GM12865 (cell line): ENCODE measurements at regions not wholly inside any gene's neighbourhood (a gene's known extent, or its start where the extent isn't known, plus 50 kb on each side); places are given as distances from the start of the nearest gene placed in this dataset.

ENCODE experiments used
- DNase-seq: peaks from one replicate; pipeline ENCODE4 v3.0.0; 2010; ENCODE audit warnings: low read depth
- H3K4me3 ChIP-seq: 2 replicates; pipeline ENCODE4 v1.5.1; 2011; ENCODE audit warnings: mild to moderate bottlenecking, low read depth, low read length, control low read depth
- CTCF ChIP-seq: IDR thresholded peaks from 2 replicates; pipeline ENCODE4 v1.5.1; 2011; ENCODE audit warnings: low read length, control low read depth, low read depth, inconsistent platforms; ENCODE audit not compliant: insufficient read depth; ENCODE audit errors: missing control alignments

GRCh38 chr6:145271577-145271976 lies 463.7 kb downstream of the EPM2A start:
- no peak for TF ChIP-seq CTCF
- no peak for DNase-seq
- H3K4me3 ChIP-seq = no peak overlapping the region

GRCh38 chr6:145272246-145272645 lies 463.1 kb downstream of the EPM2A start:
- no peak for DNase-seq
- H3K4me3 ChIP-seq = no peak overlapping the region
- no peak for TF ChIP-seq CTCF

- no peak for TF ChIP-seq CTCF
- no peak for DNase-seq
- no peak overlapping the region for H3K4me3 ChIP-seq
Measured at GRCh38 chr6:145273136-145273535, 462.2 kb downstream of the EPM2A start.

- TF ChIP-seq CTCF = no peak
- no peak overlapping the region for H3K4me3 ChIP-seq
Measured at GRCh38 chr6:145274083-145274482, 461.2 kb downstream of the EPM2A start.

GRCh38 chr6:145275019-145275418 lies 460.3 kb downstream of the EPM2A start:
- TF ChIP-seq CTCF = no peak
- no peak overlapping the region for H3K4me3 ChIP-seq
- no peak for DNase-seq

More at GRCh38 chr6:145274083-145274482, 461.2 kb downstream of the EPM2A start:
- no peak for DNase-seq

- no peak for TF ChIP-seq CTCF
- DNase-seq = no peak
- no peak overlapping the region for H3K4me3 ChIP-seq
Measured at GRCh38 chr6:145275787-145276186, 459.5 kb downstream of the EPM2A start.

GRCh38 chr6:145276756-145277155 lies 458.6 kb downstream of the EPM2A start:
- DNase-seq = no peak
- TF ChIP-seq CTCF = no peak
- H3K4me3 ChIP-seq = no peak overlapping the region
